GM21786 (cell line): ENCODE measurements at regions not wholly inside any gene's neighbourhood (a gene's known extent, or its start where the extent isn't known, plus 50 kb on each side); places are given as distances from the start of the nearest gene placed in this dataset.
"Not testable (repeated sequence)": the region's sequence is repeated elsewhere in the genome, so short reads cannot be mapped to it uniquely, and the experiment has no call there.

Experiments used
- ATAC-seq: cut with Tn5 transposase; IDR thresholded peaks from one replicate; pipeline ENCODE4 v1.9.1; 2021; ENCODE audit not compliant: unreplicated experiment

GRCh38 chr6:76275746-76276145, 203.3 kb upstream of the IMPG1 start:
- no peak for ATAC-seq

- no peak for ATAC-seq
These were observed 192.0 kb upstream of the IMPG1 start for GRCh38 chr6:76264468-76264867.

- no peak for ATAC-seq
These were observed 189.8 kb upstream of the IMPG1 start for GRCh38 chr6:76262240-76262639.

GRCh38 chr6:76250666-76251065, 178.2 kb upstream of the IMPG1 start:
- ATAC-seq, result no peak

- ATAC-seq, result no peak
These were observed 175.1 kb upstream of the IMPG1 start for GRCh38 chr6:76247527-76247926.

- ATAC-seq, result no peak
These were observed 167.6 kb upstream of the IMPG1 start for GRCh38 chr6:76240092-76240491.

- ATAC-seq, result no peak
These were observed 158.2 kb upstream of the IMPG1 start for GRCh38 chr6:76230711-76231110.

- no peak for ATAC-seq
These were observed 149.7 kb upstream of the IMPG1 start for GRCh38 chr6:76222189-76222588.

GRCh38 chr6:76221525-76221924, 149.1 kb upstream of the IMPG1 start:
- peak; percentile 61 for ATAC-seq

- ATAC-seq, result no peak
These were observed 148.3 kb upstream of the IMPG1 start for GRCh38 chr6:76220805-76221204.

GRCh38 chr6:76217606-76218005, 145.1 kb upstream of the IMPG1 start:
- ATAC-seq, result no peak

GRCh38 chr6:76214546-76214945, 142.1 kb upstream of the IMPG1 start:
- no peak for ATAC-seq

- ATAC-seq, result no peak
These were observed 102.3 kb upstream of the IMPG1 start for GRCh38 chr6:76174722-76175121.

- ATAC-seq, result no peak
These were observed 94.4 kb upstream of the IMPG1 start for GRCh38 chr6:76166874-76167273.

GRCh38 chr6:76166297-76166696, 93.8 kb upstream of the IMPG1 start:
- ATAC-seq, result no peak

- no peak for ATAC-seq
These were observed 93.2 kb upstream of the IMPG1 start for GRCh38 chr6:76165471-76166221.

GRCh38 chr6:76162811-76163210, 90.3 kb upstream of the IMPG1 start:
- no peak for ATAC-seq

GRCh38 chr6:76157800-76158199, 85.3 kb upstream of the IMPG1 start:
- not testable (repeated sequence) for ATAC-seq

GRCh38 chr6:76135481-76135880, 63.0 kb upstream of the IMPG1 start:
- no peak for ATAC-seq

- ATAC-seq, result no peak
These were observed 62.2 kb upstream of the IMPG1 start for GRCh38 chr6:76134651-76135050.

GRCh38 chr6:76124018-76124417, 51.6 kb upstream of the IMPG1 start:
- ATAC-seq, result no peak
